Thyroid gland (tissue), 4 donors: ENCODE measurements at regions not wholly inside any gene's neighbourhood (a gene's known extent, or its start where the extent isn't known, plus 50 kb on each side); places are given as distances from the start of the nearest gene placed in this dataset.

Experiments used
- DNase-seq, 2 donors: peaks; one replicate each; pipeline ENCODE4 v3.0.0-alpha.2; 2019
- H3K27ac ChIP-seq, 3 donors: fragments of 200-600 bp; sonication (generic); 1 replicate in 2 of 3; 2 replicates in 1 of 3; pipeline ENCODE4 v1.5.1; 2016 to 2019; ENCODE audit warnings: mild to moderate bottlenecking in 1 of 3, moderate library complexity in 1 of 3
- H3K27me3 ChIP-seq: fragments of 200-600 bp; sonication (generic); one replicate; pipeline ENCODE4 v1.5.1; 2019
- H3K36me3 ChIP-seq, 2 donors: fragments of 200-600 bp; sonication (generic); one replicate each; pipeline ENCODE4 v1.5.1; 2016 to 2019
- H3K4me1 ChIP-seq, 2 donors: fragments of 200-600 bp; sonication (generic); one replicate each; pipeline ENCODE4 v1.5.1; 2017 to 2019
- H3K4me3 ChIP-seq, 3 donors: fragments of 200-600 bp; sonication (generic); replicated peaks in 1 of 3; 1 replicate in 2 of 3; 2 replicates in 1 of 3; pipeline ENCODE4 v1.5.1; 2016; ENCODE audit warnings: mild to moderate bottlenecking in 1 of 3
- H3K9me3 ChIP-seq: fragments of 200-600 bp; sonication (generic); one replicate; pipeline ENCODE4 v1.5.1; 2017
- CTCF ChIP-seq, 6 experiments: fragments of 200-600 bp in 3 of 6; fragments of 450-650 bp in 3 of 6; sonication (generic) in 3 of 6; IDR thresholded peaks; one replicate each; pipeline ENCODE4 v1.5.1; 2016 to 2019; ENCODE audit warnings: antibody characterized with exemption in 6 of 6, mild to moderate bottlenecking in 2 of 6, inconsistent platforms in 1 of 6, moderate library complexity in 1 of 6
- POLR2A ChIP-seq, 2 donors: fragments of 450-650 bp; IDR thresholded peaks; one replicate each; pipeline ENCODE4 v1.6.1; 2017; ENCODE audit warnings: antibody characterized with exemption in 2 of 2, mild to moderate bottlenecking in 2 of 2, moderate library complexity in 1 of 2
- WGBS, 2 donors: methylation state at CpG; one replicate each; pipeline ENCODE4 v1.1.5; 2017; 5-methylcytosine and 5-hydroxymethylcytosine counted together
- intact Hi-C: fragments of 100-400 bp; cut with DNase I; formaldehyde crosslinking; loops from one replicate; pipeline ENCODE4 v1.15.1; 2023

DNA sequence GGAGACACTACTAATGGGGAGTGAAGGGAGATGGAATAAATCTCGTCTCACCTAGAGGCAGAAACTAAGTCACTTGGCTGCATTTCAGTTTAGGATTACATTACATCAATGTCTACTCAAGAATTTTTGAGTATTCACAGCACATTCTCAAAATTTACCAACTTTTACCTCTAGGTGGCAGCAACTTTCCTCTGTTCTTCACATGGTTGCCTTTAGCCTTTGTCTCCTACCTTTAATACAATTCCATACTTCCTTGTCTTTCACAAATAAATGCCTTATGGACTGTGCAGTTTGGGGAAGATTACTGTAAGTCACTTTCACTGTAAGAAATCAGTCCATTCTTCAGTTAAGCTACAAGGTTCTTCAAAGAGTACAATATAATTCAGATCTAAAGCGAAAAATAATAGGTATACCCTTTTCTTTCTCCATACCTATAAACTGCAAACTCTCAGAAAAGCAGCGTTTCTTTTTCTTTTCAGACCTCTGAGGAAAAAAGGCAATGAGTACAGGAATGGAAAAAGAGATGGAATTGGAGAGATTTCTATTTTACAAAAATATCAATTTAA lies 379.4 kb downstream of the KLF12 start:
- Histone ChIP-seq H3K4me3 (no peak overlapping the region), H3K27me3 (no peaks in the 10 kb centered on the region), H3K4me1 (no peaks in the 10 kb centered on the region), H3K9me3 (no peaks in the 10 kb centered on the region), H3K36me3 (no peaks in the 10 kb centered on the region), H3K27ac (no peak overlapping the region)
- TF ChIP-seq CTCF (IDR thresholded peaks at IDR 0.05) (peak; percentile 40 to 66 (median 56)), POLR2A (IDR thresholded peaks at IDR 0.05) (no peak)
- intact Hi-C loops, result no loop called here
- no peak for DNase-seq
- WGBS, 2 donors, result 58% methylated on average over 3 of the region's 3 CpGs

DNA sequence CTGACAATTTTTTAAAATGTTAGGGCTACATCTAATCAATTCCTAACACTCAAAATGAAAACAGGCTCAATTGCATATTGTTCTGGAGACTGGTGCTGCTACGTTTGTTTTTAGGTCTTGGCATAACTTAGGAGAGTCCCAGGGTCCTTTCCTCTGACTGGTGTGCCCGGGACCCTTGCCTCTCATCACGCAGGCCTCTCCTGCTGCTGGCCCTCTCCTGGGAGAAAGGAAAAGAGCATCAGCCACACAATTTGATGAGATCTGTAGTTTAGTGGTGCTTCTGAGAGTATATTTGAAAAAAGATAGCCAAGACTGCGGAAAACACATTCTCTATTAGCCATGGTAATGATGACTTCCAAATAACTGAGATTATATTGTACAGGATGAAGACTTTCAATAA lies 380.0 kb downstream of the KLF12 start:
- Histone ChIP-seq H3K4me3 (no peak overlapping the region), H3K27me3 (no peaks in the 10 kb centered on the region), H3K4me1 (no peaks in the 10 kb centered on the region), H3K9me3 (no peaks in the 10 kb centered on the region), H3K36me3 (no peaks in the 10 kb centered on the region), H3K27ac (no peak overlapping the region)
- TF ChIP-seq POLR2A (IDR thresholded peaks at IDR 0.05) (no peak), CTCF (IDR thresholded peaks at IDR 0.05) (no peak)
- DNase-seq, result no peak
- 48 to 49% methylated on average over 4 of the region's 4 CpGs for WGBS, 2 donors
- intact Hi-C loops, result no loop called here

GRCh38 chr13:73751290-73751689 lies 382.9 kb downstream of the KLF12 start:
- TF ChIP-seq POLR2A (IDR thresholded peaks at IDR 0.05) (no peak), CTCF (IDR thresholded peaks at IDR 0.05) (no peak)

GRCh38 chr13:73748404-73748803 lies 385.8 kb downstream of the KLF12 start:
- 100% methylated on average over 1 of the region's 1 CpG for WGBS, 2 donors

More at GRCh38 chr13:73751290-73751689, 382.9 kb downstream of the KLF12 start:
- Histone ChIP-seq H3K4me1 (no peaks in the 10 kb centered on the region), H3K4me3 (no peak overlapping the region), H3K27ac (no peak overlapping the region), H3K9me3 (no peaks in the 10 kb centered on the region), H3K36me3 (no peaks in the 10 kb centered on the region), H3K27me3 (no peaks in the 10 kb centered on the region)
- WGBS, 2 donors, result 95 to 97% methylated on average over 3 of the region's 3 CpGs
- DNase-seq, result no peak
- intact Hi-C loops, result no loop called here

GRCh38 chr13:73745190-73745589 lies 389.0 kb downstream of the KLF12 start:
- 87 to 90% methylated on average over 2 of the region's 2 CpGs for WGBS, 2 donors
- Histone ChIP-seq H3K27ac (no peak overlapping the region), H3K4me1 (no peaks in the 10 kb centered on the region), H3K9me3 (no peaks in the 10 kb centered on the region), H3K36me3 (no peaks in the 10 kb centered on the region), H3K4me3 (no peak overlapping the region), H3K27me3 (no peaks in the 10 kb centered on the region)
- no peak for DNase-seq
- TF ChIP-seq POLR2A (IDR thresholded peaks at IDR 0.05) (no peak), CTCF (IDR thresholded peaks at IDR 0.05) (no peak)
- intact Hi-C loops, result no loop called here

More at GRCh38 chr13:73748404-73748803, 385.8 kb downstream of the KLF12 start:
- no peak overlapping the region for H3K4me3 ChIP-seq
- H3K4me1 ChIP-seq, result no peaks in the 10 kb centered on the region
- H3K27ac ChIP-seq, result no peak overlapping the region
- intact Hi-C loops, result no loop called here
- DNase-seq, result no peak
- H3K27me3 ChIP-seq, result no peaks in the 10 kb centered on the region
- H3K9me3 ChIP-seq, result no peaks in the 10 kb centered on the region
- TF ChIP-seq CTCF (IDR thresholded peaks at IDR 0.05) (no peak), POLR2A (IDR thresholded peaks at IDR 0.05) (no peak)
- no peaks in the 10 kb centered on the region for H3K36me3 ChIP-seq
